ENCODE measurements at regions not wholly inside any gene's neighbourhood (a gene's known extent, or its start where the extent isn't known, plus 50 kb on each side); places are given as distances from the start of the nearest gene placed in this dataset.

- TF ChIP-seq CTCF (IDR thresholded peaks at IDR 0.05) (no peak), EP300 (IDR thresholded peaks at IDR 0.05) (no peak), POLR2A (IDR thresholded peaks at IDR 0.05) (no peak)
These were observed 93.2 kb upstream of the HNRNPU start for GRCh38 chr1:244957525-244957924.

All from tibial nerve (tissue), 4 donors.